ENCODE measurements at regions not wholly inside any gene's neighbourhood (a gene's known extent, or its start where the extent isn't known, plus 50 kb on each side); places are given as distances from the start of the nearest gene placed in this dataset.
"Not testable (repeated sequence)": the region's sequence is repeated elsewhere in the genome, so short reads cannot be mapped to it uniquely, and the experiment has no call there.

GRCh38 chr5:117720784-117721183, 1146.2 kb upstream of the SEMA6A start:
- DNase-seq (ENCODE audit: low read depth, low spot score): not testable (repeated sequence)

GRCh38 chr5:117719413-117719812, 1144.8 kb upstream of the SEMA6A start:
- no peak for DNase-seq (ENCODE audit: low read depth, low spot score)

- no peak for DNase-seq (ENCODE audit: low read depth, low spot score)
Observed at GRCh38 chr5:117713585-117714198, 1139.1 kb upstream of the SEMA6A start.

GRCh38 chr5:117701062-117701461, 1126.4 kb upstream of the SEMA6A start:
- no peak for DNase-seq (ENCODE audit: low read depth, low spot score)

GRCh38 chr5:117692606-117693005, 1118.0 kb upstream of the SEMA6A start:
- DNase-seq (ENCODE audit: low read depth, low spot score): no peak

- DNase-seq (ENCODE audit: low read depth, low spot score): no peak
Observed at GRCh38 chr5:117691081-117691870, 1116.7 kb upstream of the SEMA6A start.

GRCh38 chr5:117690612-117691011, 1116.0 kb upstream of the SEMA6A start:
- DNase-seq (ENCODE audit: low read depth, low spot score): no peak

GRCh38 chr5:117686926-117687325, 1112.3 kb upstream of the SEMA6A start:
- no peak for DNase-seq (ENCODE audit: low read depth, low spot score)

GRCh38 chr5:117682416-117682815, 1107.8 kb upstream of the SEMA6A start:
- no peak for DNase-seq (ENCODE audit: low read depth, low spot score)

GRCh38 chr5:117681431-117682254, 1107.0 kb upstream of the SEMA6A start:
- DNase-seq (ENCODE audit: low read depth, low spot score): no peak

GRCh38 chr5:117680426-117680825, 1105.8 kb upstream of the SEMA6A start:
- no peak for DNase-seq (ENCODE audit: low read depth, low spot score)

GRCh38 chr5:117679046-117679445, 1104.4 kb upstream of the SEMA6A start:
- DNase-seq (ENCODE audit: low read depth, low spot score): no peak

GRCh38 chr5:117675646-117676045, 1101.0 kb upstream of the SEMA6A start:
- DNase-seq (ENCODE audit: low read depth, low spot score): no peak

- no peak for DNase-seq (ENCODE audit: low read depth, low spot score)
Observed at GRCh38 chr5:117671551-117671950, 1096.9 kb upstream of the SEMA6A start.

- DNase-seq (ENCODE audit: low read depth, low spot score): no peak
Observed at GRCh38 chr5:117667105-117667504, 1092.5 kb upstream of the SEMA6A start.

- DNase-seq (ENCODE audit: low read depth, low spot score): no peak
Observed at GRCh38 chr5:117665121-117665520, 1090.5 kb upstream of the SEMA6A start.

GRCh38 chr5:117662361-117662760, 1087.7 kb upstream of the SEMA6A start:
- no peak for DNase-seq (ENCODE audit: low read depth, low spot score)

GRCh38 chr5:117657541-117657940, 1082.9 kb upstream of the SEMA6A start:
- DNase-seq (ENCODE audit: low read depth, low spot score): no peak

GRCh38 chr5:117652958-117653280, 1078.3 kb upstream of the SEMA6A start:
- DNase-seq (ENCODE audit: low read depth, low spot score): no peak

GRCh38 chr5:117652036-117652957, 1077.7 kb upstream of the SEMA6A start:
- DNase-seq (ENCODE audit: low read depth, low spot score): no peak

- DNase-seq (ENCODE audit: low read depth, low spot score): no peak
Observed at GRCh38 chr5:117649821-117650220, 1075.2 kb upstream of the SEMA6A start.

Measured in activated naive CD8-positive, alpha-beta T cell treated with anti-CD3 and anti-CD28 coated beads, Interleukin-2, amount 50 U/mL, for 16 hours (primary cell).